NCI-H1930 (cell line): ENCODE measurements at regions not wholly inside any gene's neighbourhood (a gene's known extent, or its start where the extent isn't known, plus 50 kb on each side); places are given as distances from the start of the nearest gene placed in this dataset.

Experiments
- DNase-seq, 2 experiments: peaks; one replicate each; lab custom pipeline; 2025; lab: John Stamatoyannopoulos, UW

DNA sequence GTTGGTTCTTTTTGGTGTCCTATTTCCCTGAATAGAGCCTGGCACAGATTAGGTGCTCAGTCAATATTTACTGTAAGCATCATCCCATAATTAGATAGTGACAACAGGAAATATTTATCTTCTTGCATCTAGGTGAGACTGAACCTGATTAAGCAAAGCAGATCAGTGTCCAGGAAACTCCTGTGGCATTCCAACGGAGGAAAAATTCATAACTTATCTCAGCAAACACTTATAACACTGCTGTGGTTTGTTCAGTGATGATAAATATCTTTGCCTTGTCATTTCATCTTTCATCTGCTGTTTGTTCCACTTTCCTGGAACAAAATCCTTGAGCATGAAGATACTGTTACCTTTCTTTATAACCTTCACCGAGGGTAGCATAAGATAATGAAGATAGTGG is 1160.3 kb upstream of the AUTS2 start:
- peak in 1 of 2 experiments; percentile 18 for DNase-seq

DNA sequence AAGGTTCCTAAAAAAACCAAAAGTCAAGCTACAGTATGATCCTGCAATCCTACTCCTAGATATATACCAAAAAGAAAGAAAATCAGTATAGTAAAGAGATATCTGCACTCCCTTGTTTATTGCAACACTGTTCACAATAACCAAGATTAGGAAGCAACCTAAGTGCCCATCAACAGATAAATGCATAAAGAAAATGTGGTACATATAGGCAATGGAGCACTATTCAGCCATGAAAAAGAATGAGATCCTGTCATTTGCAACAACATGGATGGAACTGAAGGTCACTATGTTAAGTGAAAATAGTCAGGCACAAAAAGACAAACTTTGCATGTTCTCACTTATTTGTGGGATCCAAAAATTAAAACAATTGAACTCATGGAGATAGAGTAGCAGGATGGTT is 1159.5 kb upstream of the AUTS2 start:
- DNase-seq = no peak

DNA sequence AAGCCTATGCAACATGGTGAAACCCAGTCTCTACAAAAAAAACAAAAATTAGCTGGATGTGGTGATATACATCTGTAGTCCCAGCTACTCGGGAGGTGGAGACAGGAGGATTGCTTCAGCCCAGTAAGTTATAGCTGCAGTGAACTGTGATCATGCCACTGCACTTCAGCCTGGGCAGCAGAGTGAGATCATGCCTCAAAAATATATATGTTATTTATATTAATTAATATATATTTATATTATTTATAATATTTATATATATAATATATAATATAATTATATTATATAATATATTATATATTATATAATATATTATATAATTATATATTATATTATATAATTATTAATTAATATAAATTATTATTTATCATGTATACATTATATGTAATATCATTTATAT is 1158.4 kb upstream of the AUTS2 start:
- DNase-seq = no peak

GRCh38 chr7:68440866-68441265 is 1157.4 kb upstream of the AUTS2 start:
- DNase-seq = peak in 1 of 2 experiments; percentile 37

DNA sequence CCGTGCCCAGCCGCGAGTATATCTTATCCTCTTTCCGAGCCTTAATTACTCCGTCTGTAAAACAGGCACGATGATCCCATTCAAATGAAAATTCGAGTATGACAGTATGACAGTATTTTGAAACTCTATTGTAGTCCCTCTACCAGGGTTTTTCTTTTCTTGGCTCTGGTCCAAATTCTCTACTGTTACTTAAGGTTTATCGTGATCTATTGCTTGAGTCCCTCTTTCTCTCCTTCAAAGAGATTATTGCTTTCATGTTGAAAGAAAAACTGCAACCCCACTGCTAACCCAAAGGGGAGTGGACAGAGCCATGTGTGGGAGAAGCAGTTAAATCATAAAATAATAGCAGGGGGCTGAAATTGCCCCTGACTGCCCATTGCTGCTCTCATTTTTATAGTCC is 1156.6 kb upstream of the AUTS2 start:
- peak; percentile 38 to 51 for DNase-seq

GRCh38 chr7:68442931-68443631 is 1155.2 kb upstream of the AUTS2 start:
- DNase-seq = no peak

GRCh38 chr7:68444042-68444441 is 1154.2 kb upstream of the AUTS2 start:
- no peak for DNase-seq

GRCh38 chr7:68444956-68445355 is 1153.3 kb upstream of the AUTS2 start:
- DNase-seq = no peak

DNA sequence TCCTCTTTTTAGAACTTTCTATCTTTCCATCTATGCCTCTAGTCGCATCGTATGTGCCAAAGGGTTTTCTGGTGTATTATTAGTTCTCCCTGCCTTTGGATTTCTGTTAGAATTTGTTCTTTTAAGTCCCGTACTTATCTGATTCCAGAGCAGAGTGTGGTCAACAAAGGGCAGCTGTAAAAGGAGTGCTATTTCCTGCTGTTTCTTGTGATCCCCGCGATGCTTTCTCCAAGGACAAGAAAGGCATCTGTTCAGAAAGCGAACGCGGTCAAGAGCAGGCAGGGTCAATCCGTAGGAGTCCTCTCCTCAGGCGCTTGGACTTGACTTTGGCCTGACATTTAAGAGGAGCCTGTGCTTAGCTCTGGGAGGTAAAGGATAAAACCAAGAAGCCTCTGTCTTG is 1152.1 kb upstream of the AUTS2 start:
- no peak for DNase-seq

DNA sequence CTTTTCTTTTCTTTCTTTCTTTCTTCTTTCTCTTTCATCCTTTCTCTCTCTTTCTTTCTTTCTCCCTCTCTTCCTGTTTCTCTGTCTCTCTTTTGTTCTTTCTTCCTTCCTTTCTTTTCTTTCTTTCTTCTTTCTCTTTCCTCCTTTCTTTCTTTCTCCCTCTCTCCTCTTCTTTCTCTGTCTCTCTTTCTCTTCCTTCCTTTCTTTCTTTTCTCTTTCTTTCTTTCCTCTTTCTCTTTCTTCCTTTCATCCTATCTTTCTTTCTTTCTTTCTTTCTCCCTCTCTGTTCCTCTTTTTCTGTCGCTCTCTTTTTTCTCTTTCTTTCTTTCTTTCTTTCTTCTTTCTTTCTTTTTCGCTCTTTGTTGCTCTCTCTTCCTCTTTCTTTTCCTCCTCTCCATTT is 1149.2 kb upstream of the AUTS2 start:
- no peak for DNase-seq

GRCh38 chr7:68449816-68450215 is 1148.5 kb upstream of the AUTS2 start:
- no peak for DNase-seq

DNA sequence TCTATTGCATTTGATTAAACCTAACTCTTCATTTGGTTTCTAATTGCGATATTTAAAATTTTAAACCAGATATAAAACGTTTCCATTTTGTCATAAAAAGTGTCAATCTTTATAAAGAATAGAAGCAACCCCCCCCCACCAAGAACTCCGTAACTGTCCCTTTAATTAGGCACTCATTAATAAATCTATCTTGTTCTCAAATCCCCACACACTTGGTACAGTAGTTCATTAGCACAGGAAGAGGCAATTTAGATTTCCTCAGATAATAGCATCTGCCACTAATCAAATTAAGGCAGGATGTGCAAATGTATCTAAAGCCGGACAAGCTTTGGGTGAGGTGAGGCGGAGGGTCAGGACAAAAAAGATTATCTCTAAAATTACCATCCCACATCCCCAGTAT is 1143.3 kb upstream of the AUTS2 start:
- no peak for DNase-seq

DNA sequence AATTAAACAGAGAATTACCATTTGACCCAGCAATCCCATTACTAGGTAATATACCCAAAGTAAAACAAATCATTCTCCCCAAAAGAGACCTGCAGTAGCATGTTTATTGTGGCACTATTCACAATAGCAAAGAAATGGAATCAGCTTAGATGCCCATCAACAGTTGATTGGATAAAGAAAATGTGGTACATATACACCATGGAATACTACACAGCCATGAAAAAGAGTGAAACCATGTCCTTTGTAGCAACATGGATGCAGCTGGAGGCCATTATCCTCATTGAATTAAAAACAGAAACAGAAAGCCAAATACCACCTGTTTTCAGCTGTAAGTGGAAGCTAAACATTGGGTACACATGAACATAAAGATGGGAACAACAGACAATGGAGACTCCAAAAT is 1141.8 kb upstream of the AUTS2 start:
- DNase-seq = no peak

DNA sequence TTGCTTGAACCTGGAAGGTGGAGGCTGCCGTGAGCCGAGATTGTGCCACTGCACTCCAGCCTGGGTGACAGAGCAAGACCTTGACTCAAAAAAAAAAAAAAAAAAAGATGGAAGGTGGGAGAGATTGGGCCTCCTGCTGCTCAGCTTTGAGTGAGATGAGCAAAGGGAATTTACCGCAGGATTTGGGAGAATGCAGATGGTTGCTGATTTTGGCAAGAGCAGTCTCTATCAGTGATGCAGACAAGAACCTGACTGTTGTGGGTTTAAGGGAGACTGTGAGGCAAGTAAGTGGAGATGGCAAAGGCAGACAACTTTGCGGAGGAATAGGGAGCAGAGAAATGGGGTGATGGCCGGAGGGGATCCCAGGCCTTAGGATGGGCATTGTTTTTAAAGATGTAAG is 1140.8 kb upstream of the AUTS2 start:
- no peak for DNase-seq

GRCh38 chr7:68458010-68458908 is 1140.0 kb upstream of the AUTS2 start:
- no peak for DNase-seq

GRCh38 chr7:68461430-68461829 is 1136.8 kb upstream of the AUTS2 start:
- DNase-seq = no peak

- DNase-seq = no peak
Measured at GRCh38 chr7:68470836-68471435, 1127.3 kb upstream of the AUTS2 start.

- DNase-seq = no peak
Measured at GRCh38 chr7:68472688-68473087, 1125.6 kb upstream of the AUTS2 start.

GRCh38 chr7:68474661-68475216 is 1123.5 kb upstream of the AUTS2 start:
- DNase-seq = no peak

DNA sequence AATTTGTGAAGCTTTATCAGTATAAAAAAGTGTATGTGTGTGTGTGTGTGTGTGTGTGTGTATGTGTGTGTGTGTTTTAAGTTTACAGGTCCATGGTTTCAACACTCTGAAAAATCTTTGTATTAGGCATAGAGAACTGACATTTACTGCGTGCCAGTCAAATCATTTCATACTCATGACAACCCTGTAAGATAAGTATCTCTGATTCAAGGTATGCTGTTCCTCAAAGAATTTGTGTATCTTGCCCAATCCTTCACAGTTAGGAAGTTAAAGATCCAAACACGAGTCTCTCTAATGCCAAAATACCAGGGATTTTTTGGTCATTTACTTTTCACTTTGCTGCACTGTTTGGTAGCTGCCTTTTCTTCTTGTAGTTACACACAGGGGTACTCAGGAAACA is 1121.3 kb upstream of the AUTS2 start:
- DNase-seq = no peak

DNA sequence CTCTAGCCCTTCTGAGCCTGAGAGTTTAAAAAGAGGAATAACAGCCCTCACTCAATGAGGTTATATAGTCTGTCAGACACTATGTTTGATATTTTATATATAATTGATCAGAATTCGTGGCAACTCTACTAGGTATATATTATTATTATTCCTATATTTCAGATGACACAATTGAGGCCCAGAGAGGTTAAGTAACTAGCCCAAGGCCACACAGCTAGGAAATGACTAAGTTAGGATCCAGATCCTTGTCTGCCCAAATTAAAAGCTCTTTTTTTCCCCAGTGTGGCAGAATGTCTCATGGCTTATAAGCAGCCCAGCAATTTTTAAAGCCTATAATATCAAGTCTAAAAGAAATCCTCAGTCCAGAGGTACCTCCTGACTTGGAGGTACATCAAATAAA is 1119.9 kb upstream of the AUTS2 start:
- DNase-seq = no peak

- no peak for DNase-seq
Measured at GRCh38 chr7:68482800-68483199, 1115.5 kb upstream of the AUTS2 start.

DNA sequence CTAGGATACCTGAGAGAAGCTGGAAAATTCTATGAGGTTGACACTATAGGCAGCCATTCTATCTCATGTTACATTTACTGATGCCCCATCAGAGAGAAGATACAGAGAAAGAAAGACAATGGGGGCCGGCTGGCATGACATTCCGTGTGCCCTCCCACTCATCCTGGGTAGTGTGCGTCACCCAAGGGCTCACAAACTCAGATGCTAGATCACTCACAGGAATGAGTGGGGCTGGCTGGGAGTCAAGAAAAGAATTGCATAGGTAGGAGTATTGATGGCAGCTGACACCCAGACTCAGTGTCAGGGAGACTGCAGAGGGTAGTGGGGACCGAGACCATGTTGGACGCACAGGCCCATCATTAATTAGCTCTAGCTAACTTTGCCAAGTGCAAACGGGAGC is 1113.5 kb upstream of the AUTS2 start:
- no peak for DNase-seq
